COLO668 (cell line): ENCODE measurements at regions not wholly inside any gene's neighbourhood (a gene's known extent, or its start where the extent isn't known, plus 50 kb on each side); places are given as distances from the start of the nearest gene placed in this dataset.
"Not testable (repeated sequence)": the region's sequence is repeated elsewhere in the genome, so short reads cannot be mapped to it uniquely, and the experiment has no call there.

Source experiments
- DNase-seq: peaks from one replicate; lab custom pipeline; 2025; ENCODE audit not compliant: unreplicated experiment; lab: John Stamatoyannopoulos, UW

DNA sequence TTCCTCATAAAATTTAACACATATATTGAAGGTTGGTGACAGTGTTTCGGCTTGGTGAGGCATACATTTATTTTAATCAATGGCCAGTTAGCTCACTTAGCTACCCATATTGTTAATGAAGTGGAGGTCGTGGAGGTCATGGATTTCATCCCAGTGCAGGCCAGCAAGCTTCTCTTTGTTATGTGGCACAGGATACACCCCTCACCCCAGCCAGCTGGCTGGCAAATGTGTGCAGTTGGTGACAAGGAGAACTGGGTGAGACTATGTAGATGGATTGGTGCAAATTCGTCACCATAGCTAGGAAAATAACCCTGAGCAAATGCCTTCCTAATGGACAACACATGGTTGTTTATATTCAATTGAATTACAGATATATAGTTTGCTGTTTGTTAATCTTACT lies 50.5 kb upstream of the FOXP2 start:
- DNase-seq: no peak

DNA sequence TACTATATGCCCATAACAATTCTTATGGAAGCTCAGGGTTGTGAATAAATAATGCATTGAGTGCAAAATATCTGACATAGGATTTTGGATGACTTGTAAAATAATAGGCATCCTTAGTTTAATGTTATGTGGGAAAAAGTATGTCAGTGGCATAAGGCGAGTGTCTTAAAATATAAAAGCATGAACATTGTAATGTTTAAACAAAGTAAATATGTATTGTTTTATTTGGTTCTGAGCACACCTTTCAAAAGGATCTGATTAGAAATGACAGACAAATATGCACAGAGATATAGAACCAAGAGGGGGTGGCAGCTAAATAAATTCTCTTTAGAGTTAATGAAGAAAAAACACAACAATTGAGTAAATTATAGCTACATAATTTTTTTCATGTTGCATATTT lies 51.3 kb upstream of the FOXP2 start:
- no peak for DNase-seq

DNA sequence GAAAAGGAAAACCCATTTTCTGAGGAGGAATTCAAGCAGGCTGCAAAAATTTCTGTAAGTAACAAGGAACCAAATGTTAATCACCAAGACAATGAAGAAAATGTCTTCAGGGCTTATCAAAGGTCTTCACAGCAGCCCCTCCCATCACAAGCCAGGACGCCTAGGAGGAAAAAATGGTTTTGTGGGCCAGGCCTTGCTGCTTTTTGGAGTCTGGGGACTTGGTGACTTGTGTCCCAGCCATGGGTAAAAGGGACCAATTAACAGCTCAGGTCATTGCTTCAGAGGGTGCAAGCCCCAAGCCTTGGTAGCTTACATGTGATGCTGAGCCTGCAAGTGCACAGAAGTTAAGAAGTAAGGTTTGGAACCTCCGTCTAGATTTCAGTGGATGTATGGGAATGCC lies 55.7 kb upstream of the FOXP2 start:
- DNase-seq: no peak

DNA sequence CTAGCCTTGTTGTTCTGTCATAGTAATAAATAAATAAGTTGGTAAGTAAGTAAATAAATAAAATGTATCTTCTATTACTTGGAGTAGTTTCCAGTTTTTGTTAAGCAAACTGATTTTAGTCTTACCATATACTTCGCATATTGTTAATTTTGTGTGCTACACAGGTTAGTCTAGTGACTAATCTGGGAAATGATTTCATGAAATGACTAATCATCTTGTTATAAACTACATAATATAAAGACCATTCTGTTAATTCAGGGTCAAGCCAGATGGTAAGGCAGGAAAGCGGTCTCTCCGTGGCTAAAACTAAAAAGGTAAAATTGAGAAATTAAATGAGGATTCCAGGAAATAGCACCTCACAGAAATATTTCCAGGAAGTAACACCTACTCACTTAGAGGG lies 58.5 kb upstream of the FOXP2 start:
- no peak for DNase-seq

- DNase-seq: no peak
Measured at GRCh38 chr7:114354306-114354705, 60.3 kb upstream of the FOXP2 start.

GRCh38 chr7:114345494-114345893 lies 69.1 kb upstream of the FOXP2 start:
- no peak for DNase-seq

DNA sequence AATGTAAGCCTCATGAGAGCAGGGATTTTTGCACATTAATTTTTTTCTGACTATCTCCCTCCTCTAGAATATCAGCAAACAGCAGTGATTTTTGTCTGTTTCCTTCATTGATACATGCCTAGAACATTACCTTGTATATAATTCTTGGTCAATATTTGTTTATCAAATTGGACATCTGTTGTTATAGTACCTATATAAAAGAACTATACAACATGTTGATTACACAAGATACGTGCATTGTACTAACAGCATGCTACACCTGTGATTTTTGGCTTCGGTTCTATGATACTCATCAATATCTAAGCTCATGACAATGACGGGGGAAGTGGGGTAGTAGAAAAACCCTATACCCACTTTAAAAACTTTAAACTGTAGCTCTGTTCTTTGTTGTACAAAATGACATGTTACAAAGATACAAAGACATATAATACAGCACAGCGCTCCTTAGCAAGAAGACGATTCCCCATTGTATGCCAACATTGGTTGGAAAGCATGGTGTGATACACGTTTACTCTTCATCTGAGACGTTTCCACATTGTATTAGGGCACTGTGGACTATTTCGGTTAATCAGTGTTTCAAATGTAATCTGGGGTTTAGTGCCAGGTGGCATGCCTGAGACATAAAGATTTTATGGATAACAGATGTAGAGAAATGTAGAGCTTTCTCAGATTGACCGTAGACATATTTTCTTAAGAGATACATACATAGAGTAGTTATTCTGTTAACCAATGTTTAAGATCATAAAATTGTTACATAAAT lies 70.5 kb upstream of the FOXP2 start:
- DNase-seq: no peak

DNA sequence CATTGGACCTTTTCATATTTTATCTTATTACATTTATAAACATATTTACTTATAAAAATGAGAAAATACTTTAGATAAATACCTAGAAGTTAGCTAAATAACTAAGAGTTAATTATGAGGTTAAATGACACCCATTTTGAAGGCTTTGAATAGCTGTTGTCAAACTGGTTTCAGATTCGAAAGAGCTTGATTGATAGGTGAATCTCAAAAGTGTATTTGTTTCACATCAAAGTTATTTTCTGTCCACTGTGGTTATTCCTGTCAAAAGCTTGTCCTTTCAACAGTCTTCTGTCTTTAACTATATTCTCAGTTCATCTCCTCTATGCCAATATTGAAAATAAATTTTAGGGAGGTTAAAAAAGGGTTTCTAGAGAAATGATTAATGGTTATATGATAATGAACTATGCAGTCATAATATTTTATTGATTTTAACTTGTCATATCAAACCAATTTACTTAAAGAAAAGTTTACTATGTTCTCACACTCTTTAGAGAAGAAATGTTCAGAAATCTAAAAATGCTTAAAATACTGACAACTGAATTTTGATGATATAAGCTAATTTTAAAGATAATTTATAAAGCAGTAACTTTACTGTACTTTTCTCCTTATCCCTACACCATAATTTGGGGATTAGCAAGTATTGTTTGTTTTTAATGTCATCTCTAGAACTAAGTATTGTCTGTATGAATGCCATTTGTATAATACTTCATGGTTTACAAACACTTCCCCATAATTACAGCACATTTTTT lies 72.0 kb upstream of the FOXP2 start:
- DNase-seq: no peak

- no peak for DNase-seq
Measured at GRCh38 chr7:114341648-114342047, 73.0 kb upstream of the FOXP2 start.

- DNase-seq: no peak
Measured at GRCh38 chr7:114334989-114335388, 79.6 kb upstream of the FOXP2 start.

DNA sequence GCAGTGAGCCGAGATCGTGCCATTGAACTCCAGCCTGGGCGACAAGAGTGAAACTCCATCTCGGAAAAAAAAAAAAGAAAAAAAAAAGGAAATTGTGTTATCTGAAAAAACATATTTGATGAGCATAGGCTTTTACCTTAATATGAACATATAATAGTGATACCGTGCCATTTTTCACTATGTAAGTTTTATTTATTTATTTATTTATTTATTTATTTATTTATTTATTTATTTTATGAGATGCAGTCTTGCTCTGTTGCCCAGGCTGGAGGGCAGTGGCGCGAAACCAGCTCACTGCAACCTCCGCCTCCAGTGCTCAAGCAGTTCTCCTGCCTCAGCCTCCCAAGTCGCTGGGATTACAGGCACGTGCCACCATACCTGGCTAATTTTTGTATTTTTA lies 85.2 kb upstream of the FOXP2 start:
- not testable (repeated sequence) for DNase-seq

DNA sequence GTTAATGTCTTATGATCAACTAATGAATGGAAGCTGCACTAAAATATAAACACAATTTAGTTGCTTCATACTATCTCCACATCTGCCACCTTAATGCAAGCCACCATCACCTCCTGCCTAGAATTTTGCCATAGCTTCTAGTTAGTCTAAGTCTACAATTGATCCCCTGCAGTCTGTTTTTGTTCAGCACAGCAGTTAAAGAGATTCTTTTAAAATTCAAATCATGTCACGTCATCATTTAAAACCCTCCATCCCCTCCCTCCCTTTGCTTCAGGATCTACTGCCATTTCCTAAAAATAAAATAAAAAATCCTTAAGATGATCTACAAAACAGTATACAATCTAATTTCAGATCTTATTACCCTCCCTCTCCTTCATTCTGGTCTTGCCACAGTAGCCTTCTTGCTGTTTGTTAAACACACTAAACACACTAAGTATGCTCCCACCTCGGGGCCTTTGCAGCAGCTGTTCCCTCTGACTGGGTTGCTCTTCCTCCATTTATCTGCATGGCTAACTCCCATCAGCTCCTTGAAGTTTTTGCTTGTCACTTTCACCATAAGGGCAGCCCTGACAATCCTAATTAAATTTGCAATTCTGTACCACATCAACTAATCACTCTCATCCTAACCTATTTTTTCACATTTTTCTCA lies 97.0 kb upstream of the FOXP2 start:
- no peak for DNase-seq

DNA sequence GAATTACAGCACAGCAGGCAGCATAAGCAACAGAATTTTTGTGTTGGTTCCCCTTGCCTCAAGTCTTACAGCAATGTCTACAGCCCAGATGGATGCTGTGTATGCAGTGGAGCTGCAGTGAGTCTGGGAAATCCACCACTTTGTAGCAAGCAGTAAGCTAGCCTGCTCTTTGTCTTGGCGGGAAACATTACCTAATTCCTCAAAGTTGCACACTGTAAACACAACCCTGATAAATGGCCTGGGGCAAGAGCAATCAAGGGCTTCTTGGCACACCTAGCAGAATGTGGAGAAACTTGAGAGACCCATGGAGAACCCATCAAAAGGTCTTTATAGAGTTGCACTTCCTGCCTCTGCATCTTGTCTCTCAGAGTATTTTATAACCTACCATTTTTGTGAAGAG lies 102.0 kb upstream of the FOXP2 start:
- DNase-seq: no peak

DNA sequence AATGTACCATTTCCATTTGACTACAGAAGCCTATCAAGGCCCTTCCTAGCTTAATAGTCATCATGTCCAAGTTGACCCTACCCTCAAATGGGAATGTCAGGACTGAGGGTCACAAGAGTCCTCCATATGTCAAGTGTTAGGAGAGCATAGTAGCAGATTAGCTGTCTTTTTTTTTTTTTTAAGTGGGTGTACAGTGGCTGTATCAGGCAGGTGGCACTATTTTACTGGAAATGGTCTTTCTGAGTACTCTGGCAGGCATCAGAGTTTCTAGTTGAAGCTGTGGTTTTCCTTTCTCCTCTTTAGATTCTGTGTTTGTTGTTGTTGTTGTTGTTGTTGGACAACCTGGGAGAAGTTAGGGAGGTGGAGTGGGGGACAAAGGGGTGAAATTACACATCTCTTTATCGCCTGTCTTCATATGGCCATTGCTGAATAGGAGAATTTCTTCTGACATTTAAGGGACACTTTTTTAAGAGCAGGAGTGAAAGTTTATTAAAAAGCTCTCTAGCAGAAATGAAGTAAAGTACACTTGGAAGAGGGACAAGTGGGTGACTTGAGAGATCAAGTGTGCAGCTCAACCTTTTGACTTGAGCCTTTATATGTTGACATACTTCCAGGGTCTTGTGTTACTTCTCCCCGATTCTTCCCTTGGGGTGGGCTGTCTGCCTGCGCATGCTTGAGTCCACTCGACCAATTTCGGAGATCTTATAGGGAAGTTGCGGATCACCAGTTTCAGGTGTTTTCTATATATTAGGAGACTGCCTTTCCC lies 104.1 kb upstream of the FOXP2 start:
- no peak for DNase-seq

GRCh38 chr7:114309729-114310128 lies 104.9 kb upstream of the FOXP2 start:
- DNase-seq: no peak

- DNase-seq: no peak
Measured at GRCh38 chr7:114303301-114303700, 111.3 kb upstream of the FOXP2 start.

DNA sequence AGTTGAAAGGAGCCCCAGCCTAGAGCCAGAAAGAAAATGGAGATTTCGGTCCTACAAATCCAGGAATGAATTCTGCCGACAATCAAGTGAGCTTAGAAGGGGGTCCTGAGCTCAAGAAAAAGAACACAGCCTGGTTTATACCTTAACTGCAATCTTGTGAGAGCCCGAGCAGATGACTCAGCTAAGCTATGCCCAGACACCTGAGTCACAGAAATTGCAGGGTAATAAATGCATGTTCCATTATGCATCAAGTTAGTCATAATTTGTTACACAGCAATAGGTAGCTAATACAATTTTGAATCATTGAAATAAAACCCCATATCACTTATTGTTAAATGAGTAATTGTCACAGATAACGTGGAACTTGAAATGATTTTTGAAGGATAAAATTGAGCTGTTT lies 111.8 kb upstream of the FOXP2 start:
- DNase-seq: no peak

DNA sequence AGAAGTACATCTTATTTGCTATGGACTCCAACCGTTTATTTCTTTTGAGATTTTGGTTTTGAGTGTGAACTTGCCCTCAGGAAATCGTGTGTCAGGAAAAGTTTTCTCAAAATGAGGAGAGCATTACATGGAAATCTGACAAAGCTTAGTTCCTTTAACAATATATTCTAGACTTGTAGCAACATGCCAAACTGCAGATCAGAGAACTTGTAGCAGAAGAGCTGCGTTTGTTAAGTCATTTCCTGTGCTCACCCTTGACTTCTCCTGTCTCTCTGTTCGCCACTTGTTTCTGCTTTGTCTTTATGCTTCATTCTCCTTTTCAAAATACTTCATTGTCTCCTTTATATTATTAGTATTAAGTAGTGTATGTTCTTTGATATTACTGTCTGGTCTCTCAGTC lies 116.6 kb upstream of the FOXP2 start:
- no peak for DNase-seq

DNA sequence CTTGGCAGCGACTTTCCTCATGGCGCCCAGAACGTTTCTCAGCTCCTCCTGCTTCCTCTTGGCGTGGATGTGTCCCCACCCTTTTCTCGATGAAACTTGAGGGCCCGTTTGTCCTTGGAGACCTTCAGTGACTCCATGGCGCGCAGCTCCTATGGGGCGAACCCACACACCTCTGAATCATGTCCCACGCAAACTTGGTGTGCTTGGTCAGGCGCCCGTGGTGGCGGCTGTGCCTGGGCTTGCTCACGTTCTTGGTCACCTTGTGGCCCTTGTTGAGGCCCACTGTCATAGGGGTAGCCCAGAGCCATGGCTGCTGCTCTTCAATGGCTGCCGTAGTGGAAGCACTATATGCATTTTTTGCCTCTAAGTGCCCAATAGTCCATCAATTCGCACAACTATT lies 117.5 kb upstream of the FOXP2 start:
- no peak for DNase-seq

- DNase-seq: no peak
Measured at GRCh38 chr7:114295522-114295921, 119.1 kb upstream of the FOXP2 start.

GRCh38 chr7:114294036-114294435 lies 120.6 kb upstream of the FOXP2 start:
- no peak for DNase-seq
